Naive thymus-derived CD8-positive, alpha-beta T cell (primary cell): ENCODE measurements at regions not wholly inside any gene's neighbourhood (a gene's known extent, or its start where the extent isn't known, plus 50 kb on each side); places are given as distances from the start of the nearest gene placed in this dataset.

Experiments
- ATAC-seq, 2 donors: fragments of 150-1000 bp; cut with Tn5 transposase in 1 of 2; sonication (Bioruptor Pico), chemical (Tn5 transposase) in 1 of 2; 1 replicate in 1 of 2; 2 replicates in 1 of 2; pipeline ENCODE4 v1.10.0; 2021; ENCODE audit warnings: mild to moderate bottlenecking in 2 of 2, moderate library complexity in 2 of 2
- POLR2A ChIA-PET: fragments of 350-600 bp; sonication (Branson Sonifier 250); formaldehyde crosslinking; loops from one replicate; lab custom pipeline; 2021; ENCODE audit warnings: antibody characterized with exemption; lab: Charles Lee
- DNase-seq, 10 donors: peaks; one replicate each; pipeline versions ENCODE4 v3.0.0 to v3.0.0-alpha.2; 2020 to 2022
- H3K27ac Mint-ChIP-seq, 10 donors: one replicate each; pipeline ENCODE4 v1.8.0; 2020 to 2022; ENCODE audit warnings: mild to moderate bottlenecking in 10 of 10, mixed read lengths in 10 of 10, moderate library complexity in 4 of 10, inconsistent platforms in 1 of 10
- H3K27me3 Mint-ChIP-seq, 5 donors: one replicate each; pipeline ENCODE4 v1.8.0; 2021 to 2022; ENCODE audit warnings: mixed read lengths in 5 of 5
- H3K36me3 Mint-ChIP-seq, 3 donors: one replicate each; pipeline ENCODE4 v1.8.0; 2020 to 2022; ENCODE audit warnings: mixed read lengths in 3 of 3, mild to moderate bottlenecking in 2 of 3, inconsistent platforms in 1 of 3
- H3K4me1 Mint-ChIP-seq, 4 donors: one replicate each; pipeline ENCODE4 v1.8.0; 2021 to 2022; ENCODE audit warnings: mixed read lengths in 4 of 4
- H3K4me3 Mint-ChIP-seq, 10 donors: one replicate each; pipeline ENCODE4 v1.8.0; 2020 to 2022; ENCODE audit warnings: mild to moderate bottlenecking in 10 of 10, mixed read lengths in 10 of 10, moderate library complexity in 6 of 10, inconsistent platforms in 1 of 10
- H3K9me3 Mint-ChIP-seq, 9 donors: one replicate each; pipeline ENCODE4 v1.8.0; 2020 to 2022; ENCODE audit warnings: mixed read lengths in 9 of 9, mild to moderate bottlenecking in 3 of 9, inconsistent platforms in 1 of 9, moderate library complexity in 1 of 9

- Mint-ChIP-seq H3K9me3 (peaks cover 0 to 16% (median 12%) of the 10 kb centered on the region in 9 donors), H3K4me1 (peaks cover 0 to 2% (median 0%) of the 10 kb centered on the region in 4 donors), H3K27me3 (peaks cover 0 to 5% (median 0%) of the 10 kb centered on the region in 5 donors), H3K4me3 (no peak overlapping the region), H3K36me3 (peaks cover 0 to 11% (median 6%) of the 10 kb centered on the region in 3 donors), H3K27ac (no peak overlapping the region)
- POLR2A ChIA-PET: no interaction called here
- no peak for ATAC-seq
- no peak for DNase-seq
These were observed 159.2 kb upstream of the ARID1B start for GRCh38 chr6:156617941-156618340.

- Mint-ChIP-seq H3K4me1 (peaks cover 0 to 2% (median 0%) of the 10 kb centered on the region in 4 donors), H3K36me3 (peaks cover 0 to 17% (median 12%) of the 10 kb centered on the region in 3 donors), H3K27ac (no peak overlapping the region), H3K4me3 (no peak overlapping the region), H3K9me3 (peaks cover 0 to 22% (median 14%) of the 10 kb centered on the region in 9 donors), H3K27me3 (peaks cover 0 to 5% (median 0%) of the 10 kb centered on the region in 5 donors)
- ATAC-seq (no peak), DNase-seq (no peak)
- POLR2A ChIA-PET: no interaction called here
These were observed 159.8 kb upstream of the ARID1B start for GRCh38 chr6:156617376-156617775.

- no peak overlapping the region for H3K4me3 Mint-ChIP-seq
- ATAC-seq (no peak), DNase-seq (no peak)
- H3K4me1 Mint-ChIP-seq: peaks cover 0 to 2% (median 0%) of the 10 kb centered on the region in 4 donors
- H3K36me3 Mint-ChIP-seq: peaks cover 0 to 26% (median 15%) of the 10 kb centered on the region in 3 donors
- POLR2A ChIA-PET: no interaction called here
- H3K27me3 Mint-ChIP-seq: peaks cover 0 to 5% (median 0%) of the 10 kb centered on the region in 5 donors
- peaks cover 0 to 31% (median 21%) of the 10 kb centered on the region in 9 donors for H3K9me3 Mint-ChIP-seq
- H3K27ac Mint-ChIP-seq: no peak overlapping the region
These were observed 160.7 kb upstream of the ARID1B start for GRCh38 chr6:156616495-156616894.

GRCh38 chr6:156613996-156614395 lies 163.2 kb upstream of the ARID1B start:
- H3K4me3 Mint-ChIP-seq: no peak overlapping the region
- no peak overlapping the region for H3K27ac Mint-ChIP-seq
- POLR2A ChIA-PET: no interaction called here
- H3K9me3 Mint-ChIP-seq: peaks cover 0 to 37% (median 21%) of the 10 kb centered on the region in 9 donors
- no peaks in the 10 kb centered on the region for H3K4me1 Mint-ChIP-seq
- H3K36me3 Mint-ChIP-seq: peaks cover 0 to 30% (median 15%) of the 10 kb centered on the region in 3 donors
- ATAC-seq (no peak), DNase-seq (no peak)
- H3K27me3 Mint-ChIP-seq: peaks cover 0 to 5% (median 0%) of the 10 kb centered on the region in 5 donors

GRCh38 chr6:156612361-156612760 lies 164.8 kb upstream of the ARID1B start:
- no peak for ATAC-seq
- peaks cover 0 to 30% (median 16%) of the 10 kb centered on the region in 3 donors for H3K36me3 Mint-ChIP-seq
- no peak for DNase-seq

GRCh38 chr6:156602066-156602385 lies 175.2 kb upstream of the ARID1B start:
- Mint-ChIP-seq H3K36me3 (peaks cover 0 to 5% (median 0%) of the 10 kb centered on the region in 3 donors), H3K4me3 (peak overlapping the region in 1 of 10 donors; percentile 14), H3K4me1 (peaks cover 0 to 10% (median 0%) of the 10 kb centered on the region in 4 donors), H3K27me3 (peaks cover 3 to 18% (median 10%) of the 10 kb centered on the region in 5 donors), H3K27ac (no peak overlapping the region), H3K9me3 (peaks cover 0 to 9% (median 6%) of the 10 kb centered on the region in 9 donors)
- no peak for DNase-seq
- ATAC-seq: no peak
- POLR2A ChIA-PET: no interaction called here

More at GRCh38 chr6:156612361-156612760, 164.8 kb upstream of the ARID1B start:
- H3K4me3 Mint-ChIP-seq: no peak overlapping the region
- H3K9me3 Mint-ChIP-seq: peaks cover 0 to 47% (median 21%) of the 10 kb centered on the region in 9 donors
- H3K27ac Mint-ChIP-seq: no peak overlapping the region
- peaks cover 0 to 8% (median 0%) of the 10 kb centered on the region in 5 donors for H3K27me3 Mint-ChIP-seq
- no peaks in the 10 kb centered on the region for H3K4me1 Mint-ChIP-seq
- POLR2A ChIA-PET: no interaction called here

- H3K4me3 Mint-ChIP-seq: no peak overlapping the region
- no peak overlapping the region for H3K27ac Mint-ChIP-seq
- no peak for DNase-seq
- H3K27me3 Mint-ChIP-seq: peaks cover 2 to 18% (median 10%) of the 10 kb centered on the region in 5 donors
- peaks cover 0 to 9% (median 6%) of the 10 kb centered on the region in 9 donors for H3K9me3 Mint-ChIP-seq
- peaks cover 0 to 5% (median 0%) of the 10 kb centered on the region in 3 donors for H3K36me3 Mint-ChIP-seq
- H3K4me1 Mint-ChIP-seq: peaks cover 0 to 10% (median 0%) of the 10 kb centered on the region in 4 donors
- POLR2A ChIA-PET: no interaction called here
- ATAC-seq: no peak
These were observed 175.8 kb upstream of the ARID1B start for GRCh38 chr6:156601152-156602065.

GRCh38 chr6:156600678-156601077 lies 176.5 kb upstream of the ARID1B start:
- peaks cover 0 to 6% (median 4%) of the 10 kb centered on the region in 9 donors for H3K9me3 Mint-ChIP-seq
- H3K4me1 Mint-ChIP-seq: peaks cover 0 to 10% (median 0%) of the 10 kb centered on the region in 4 donors
- H3K27me3 Mint-ChIP-seq: peaks cover 0 to 18% (median 10%) of the 10 kb centered on the region in 5 donors
- no peak for ATAC-seq
- no peak for DNase-seq
- no peak overlapping the region for H3K4me3 Mint-ChIP-seq
- peaks cover 0 to 5% (median 0%) of the 10 kb centered on the region in 3 donors for H3K36me3 Mint-ChIP-seq
- POLR2A ChIA-PET: interaction anchor here (0.6 kb wide), 1 partner anchor 359 kb away, joined by 5 read pairs; no protein-coding TSS in a partner anchor
- H3K27ac Mint-ChIP-seq: no peak overlapping the region

- peak overlapping the region in 1 of 10 donors; percentile 54 for H3K27ac Mint-ChIP-seq
These were observed 177.1 kb upstream of the ARID1B start for GRCh38 chr6:156599978-156600590.

GRCh38 chr6:156599366-156599765 lies 177.8 kb upstream of the ARID1B start:
- peaks cover 0 to 2% (median 0%) of the 10 kb centered on the region in 3 donors for H3K36me3 Mint-ChIP-seq
- POLR2A ChIA-PET: no interaction called here
- no peak overlapping the region for H3K4me3 Mint-ChIP-seq
- no peak for DNase-seq
- peaks cover 0 to 3% (median under 1%) of the 10 kb centered on the region in 9 donors for H3K9me3 Mint-ChIP-seq
- H3K27ac Mint-ChIP-seq: peak overlapping the region in 1 of 10 donors; percentile 54
- peaks cover 0 to 10% (median 0%) of the 10 kb centered on the region in 4 donors for H3K4me1 Mint-ChIP-seq
- peaks cover 0 to 18% (median 8%) of the 10 kb centered on the region in 5 donors for H3K27me3 Mint-ChIP-seq
- no peak for ATAC-seq

More at GRCh38 chr6:156599978-156600590, 177.1 kb upstream of the ARID1B start:
- Mint-ChIP-seq H3K4me1 (peaks cover 0 to 10% (median 0%) of the 10 kb centered on the region in 4 donors), H3K4me3 (no peak overlapping the region), H3K9me3 (peaks cover 0 to 6% (median 2%) of the 10 kb centered on the region in 9 donors), H3K27me3 (peaks cover 0 to 18% (median 10%) of the 10 kb centered on the region in 5 donors), H3K36me3 (peaks cover 0 to 5% (median 0%) of the 10 kb centered on the region in 3 donors)
- ATAC-seq (no peak), DNase-seq (no peak)
- POLR2A ChIA-PET: interaction anchor here (0.6 kb wide), 1 partner anchor 359 kb away, joined by 5 read pairs; no protein-coding TSS in a partner anchor

- peaks cover 0 to 2% (median 0%) of the 10 kb centered on the region in 9 donors for H3K9me3 Mint-ChIP-seq
- no peak for DNase-seq
- ATAC-seq: no peak
- H3K4me1 Mint-ChIP-seq: peaks cover 0 to 10% (median 0%) of the 10 kb centered on the region in 4 donors
- H3K36me3 Mint-ChIP-seq: no peaks in the 10 kb centered on the region
- POLR2A ChIA-PET: no interaction called here
- peak overlapping the region in 1 of 10 donors; percentile 19 for H3K27ac Mint-ChIP-seq
- peaks cover 0 to 18% (median 8%) of the 10 kb centered on the region in 5 donors for H3K27me3 Mint-ChIP-seq
- H3K4me3 Mint-ChIP-seq: no peak overlapping the region
These were observed 178.4 kb upstream of the ARID1B start for GRCh38 chr6:156598855-156599180.

GRCh38 chr6:156598071-156598854 lies 178.9 kb upstream of the ARID1B start:
- ATAC-seq (no peak), DNase-seq (no peak)
- Mint-ChIP-seq H3K4me1 (peaks cover 0 to 10% (median 0%) of the 10 kb centered on the region in 4 donors), H3K9me3 (no peaks in the 10 kb centered on the region), H3K27ac (peak overlapping the region in 1 of 10 donors; percentile 46), H3K36me3 (no peaks in the 10 kb centered on the region), H3K4me3 (no peak overlapping the region), H3K27me3 (peaks cover 0 to 18% (median 10%) of the 10 kb centered on the region in 5 donors)
- POLR2A ChIA-PET: no interaction called here
